SU-DHL-6 (cell line): ENCODE measurements at regions not wholly inside any gene's neighbourhood (a gene's known extent, or its start where the extent isn't known, plus 50 kb on each side); places are given as distances from the start of the nearest gene placed in this dataset.
"Not testable (repeated sequence)": the region's sequence is repeated elsewhere in the genome, so short reads cannot be mapped to it uniquely, and the experiment has no call there.

Source experiments
- H2AFZ ChIP-seq: fragments of 200-600 bp; sonication (generic); 2 replicates; pipeline ENCODE4 v1.6.1; 2014; ENCODE audit warnings: low read depth, mild to moderate bottlenecking, moderate library complexity, mixed read lengths, antibody characterized with exemption, low read length; ENCODE audit not compliant: severe bottlenecking
- H3F3A ChIP-seq: fragments of 200-600 bp; shearing (Covaris generic); 2 replicates; pipeline ENCODE4 v1.6.0; 2016; ENCODE audit warnings: antibody characterized with exemption, mild to moderate bottlenecking; ENCODE audit not compliant: insufficient read depth
- H3K27ac ChIP-seq: fragments of 200-600 bp; sonication (generic); 2 replicates; pipeline ENCODE4 v1.5.1; 2016; ENCODE audit warnings: low read depth, mild to moderate bottlenecking, low read length, moderate library complexity, mixed read lengths
- H3K27me3 ChIP-seq: fragments of 200-600 bp; sonication (generic), shearing (Covaris generic); 2 replicates; pipeline ENCODE4 v1.6.0; 2014; ENCODE audit warnings: mild to moderate bottlenecking, low read length
- H3K36me3 ChIP-seq: fragments of 200-600 bp; sonication (generic); 2 replicates; pipeline ENCODE4 v1.6.1; 2014; ENCODE audit warnings: mild to moderate bottlenecking, low read length, mixed read lengths
- H3K4me2 ChIP-seq: fragments of 300-600, 200-600 bp; shearing (Covaris generic), sonication (generic); 2 replicates; pipeline ENCODE4 v1.6.0; 2014; ENCODE audit warnings: low read length, low read depth, mild to moderate bottlenecking; ENCODE audit not compliant: poor library complexity, severe bottlenecking
- H3K4me3 ChIP-seq: fragments of 200-600 bp; sonication (generic); 2 replicates; pipeline ENCODE4 v1.5.1; 2014; ENCODE audit warnings: antibody characterized with exemption, low read length, mild to moderate bottlenecking, mixed read lengths; ENCODE audit not compliant: insufficient read depth, poor library complexity, severe bottlenecking
- H3K79me2 ChIP-seq: fragments of 200-600 bp; sonication (generic); 2 replicates; pipeline ENCODE4 v1.6.1; 2014; ENCODE audit warnings: mild to moderate bottlenecking, low read length, moderate library complexity; ENCODE audit not compliant: insufficient read depth
- H3K9ac ChIP-seq: fragments of 200-600 bp; sonication (generic); 2 replicates; pipeline ENCODE4 v1.7.0; 2014; ENCODE audit warnings: mild to moderate bottlenecking, low read length
- H3K9me2 ChIP-seq: fragments of 200-600 bp; sonication (generic); replicated peaks from 2 replicates; pipeline ENCODE4 v1.6.1; 2014; ENCODE audit warnings: low read length; ENCODE audit not compliant: insufficient read depth
- H3K9me3 ChIP-seq: fragments of 200-600 bp; sonication (generic); 2 replicates; pipeline ENCODE4 v1.6.1; 2014; ENCODE audit warnings: low read length, mixed read lengths; ENCODE audit not compliant: insufficient read depth
- H4K20me1 ChIP-seq: fragments of 200-600 bp; sonication (generic); 2 replicates; pipeline ENCODE4 v1.6.1; 2014; ENCODE audit warnings: low read depth, mild to moderate bottlenecking, antibody characterized with exemption, low read length, moderate library complexity, mixed read lengths
- EZH2phosphoT487 ChIP-seq: fragments of 200-600 bp; sonication (generic), shearing (Covaris generic); conservative IDR thresholded peaks from 2 replicates; pipeline ENCODE4 v1.6.1; 2018; ENCODE audit warnings: mild to moderate bottlenecking, antibody characterized with exemption, low read length, moderate library complexity, mixed read lengths
- TF ChIP-seq, protein P1 (sequence below): fragments of 200-600 bp; sonication (generic); IDR thresholded peaks from one replicate; pipeline ENCODE4 v1.5.1; 2017; ENCODE audit warnings: antibody characterized with exemption, mild to moderate bottlenecking, low read length, moderate library complexity; ENCODE audit not compliant: insufficient read depth, poor library complexity, severe bottlenecking

DNA sequence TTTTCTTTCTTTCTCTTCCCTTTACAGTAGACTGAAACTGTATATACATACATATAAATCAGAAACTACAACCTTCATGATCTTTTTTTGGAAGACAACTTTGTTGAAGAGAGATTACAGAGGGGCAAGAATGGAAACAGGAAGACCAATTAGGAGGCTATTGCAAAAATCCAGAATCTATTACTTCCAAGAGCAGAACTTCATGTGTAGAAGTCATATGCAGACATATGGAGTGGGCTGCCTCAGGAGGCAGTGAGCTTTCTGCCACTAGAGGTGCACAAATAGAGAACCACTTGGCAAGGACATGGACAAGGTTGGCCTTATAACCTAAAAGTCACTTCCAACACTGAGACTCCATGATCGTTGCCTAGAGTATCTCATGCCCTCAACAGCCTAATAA lies 157.8 kb upstream of the NR4A3 start:
- TF ChIP-seq EZH2phosphoT487 = no peak
- TF ChIP-seq, protein P1, sequence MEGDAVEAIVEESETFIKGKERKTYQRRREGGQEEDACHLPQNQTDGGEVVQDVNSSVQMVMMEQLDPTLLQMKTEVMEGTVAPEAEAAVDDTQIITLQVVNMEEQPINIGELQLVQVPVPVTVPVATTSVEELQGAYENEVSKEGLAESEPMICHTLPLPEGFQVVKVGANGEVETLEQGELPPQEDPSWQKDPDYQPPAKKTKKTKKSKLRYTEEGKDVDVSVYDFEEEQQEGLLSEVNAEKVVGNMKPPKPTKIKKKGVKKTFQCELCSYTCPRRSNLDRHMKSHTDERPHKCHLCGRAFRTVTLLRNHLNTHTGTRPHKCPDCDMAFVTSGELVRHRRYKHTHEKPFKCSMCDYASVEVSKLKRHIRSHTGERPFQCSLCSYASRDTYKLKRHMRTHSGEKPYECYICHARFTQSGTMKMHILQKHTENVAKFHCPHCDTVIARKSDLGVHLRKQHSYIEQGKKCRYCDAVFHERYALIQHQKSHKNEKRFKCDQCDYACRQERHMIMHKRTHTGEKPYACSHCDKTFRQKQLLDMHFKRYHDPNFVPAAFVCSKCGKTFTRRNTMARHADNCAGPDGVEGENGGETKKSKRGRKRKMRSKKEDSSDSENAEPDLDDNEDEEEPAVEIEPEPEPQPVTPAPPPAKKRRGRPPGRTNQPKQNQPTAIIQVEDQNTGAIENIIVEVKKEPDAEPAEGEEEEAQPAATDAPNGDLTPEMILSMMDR = no peak
- H2AFZ ChIP-seq = no peak overlapping the region
- H3F3A ChIP-seq = no peaks in the 10 kb centered on the region
- H3K4me2 ChIP-seq = no peak overlapping the region
- H3K9ac ChIP-seq = no peak overlapping the region
- H4K20me1 ChIP-seq = no peaks in the 10 kb centered on the region
- H3K9me2 ChIP-seq = no peaks in the 10 kb centered on the region
- no peak overlapping the region for H3K27ac ChIP-seq
- no peaks in the 10 kb centered on the region for H3K79me2 ChIP-seq
- no peaks in the 10 kb centered on the region for H3K27me3 ChIP-seq
- no peaks in the 10 kb centered on the region for H3K36me3 ChIP-seq
- no peaks in the 10 kb centered on the region for H3K9me3 ChIP-seq
- no peak overlapping the region for H3K4me3 ChIP-seq

DNA sequence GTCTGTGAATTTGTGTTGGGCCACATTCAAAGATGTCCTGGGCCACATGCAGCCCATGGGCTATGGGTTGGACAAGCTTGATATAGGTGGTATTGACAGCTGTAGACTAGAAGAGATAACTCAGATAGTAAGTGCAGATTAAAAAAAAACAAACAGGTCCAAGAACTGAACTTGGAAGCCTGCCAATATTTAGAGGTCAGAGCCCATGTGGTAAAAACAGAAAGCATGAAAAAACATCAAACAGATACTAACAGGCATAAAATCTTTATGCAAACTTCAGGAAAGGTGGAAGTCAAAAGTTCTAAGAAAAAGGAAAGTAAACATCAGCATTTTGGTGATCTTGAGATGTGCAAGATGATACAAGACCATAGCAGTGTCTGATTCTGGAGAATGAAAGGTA lies 155.1 kb upstream of the NR4A3 start:
- no peak for TF ChIP-seq EZH2phosphoT487
- TF ChIP-seq, protein P1 = no peak

DNA sequence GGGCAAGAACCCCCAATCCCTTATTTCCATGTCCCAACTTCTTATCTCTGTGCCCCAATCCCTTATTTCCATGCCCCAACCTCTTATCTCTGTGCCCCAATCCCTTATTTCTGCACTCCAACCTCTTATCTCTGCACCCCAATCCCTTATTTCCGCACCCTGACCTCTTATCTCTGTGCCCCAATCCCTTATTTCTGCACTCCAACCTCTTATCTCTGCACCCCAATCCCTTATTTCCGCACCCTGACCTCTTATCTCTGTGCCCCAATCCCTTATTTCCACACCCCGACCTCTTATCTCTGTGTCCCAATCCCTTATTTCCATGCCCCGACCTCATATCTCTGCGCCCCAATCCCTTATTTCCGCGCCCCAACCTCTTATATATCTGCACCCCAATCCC lies 150.8 kb upstream of the NR4A3 start:
- not testable (repeated sequence) for H3K9ac ChIP-seq, H3K79me2 ChIP-seq, H3K4me3 ChIP-seq, H3K4me2 ChIP-seq, H2AFZ ChIP-seq, H3K27me3 ChIP-seq, H3K9me2 ChIP-seq, H3K9me3 ChIP-seq, H3F3A ChIP-seq, H4K20me1 ChIP-seq, H3K27ac ChIP-seq, H3K36me3 ChIP-seq

More for the DNA sequence above, 155.1 kb upstream of the NR4A3 start:
- Histone ChIP-seq H3K9me3 (no peaks in the 10 kb centered on the region), H2AFZ (no peak overlapping the region), H3K9me2 (no peaks in the 10 kb centered on the region), H3K4me3 (no peak overlapping the region), H3K27me3 (no peaks in the 10 kb centered on the region), H4K20me1 (no peaks in the 10 kb centered on the region), H3K79me2 (no peaks in the 10 kb centered on the region), H3K36me3 (no peaks in the 10 kb centered on the region), H3K27ac (no peak overlapping the region), H3K9ac (no peak overlapping the region), H3K4me2 (no peak overlapping the region), H3F3A (no peaks in the 10 kb centered on the region)

DNA sequence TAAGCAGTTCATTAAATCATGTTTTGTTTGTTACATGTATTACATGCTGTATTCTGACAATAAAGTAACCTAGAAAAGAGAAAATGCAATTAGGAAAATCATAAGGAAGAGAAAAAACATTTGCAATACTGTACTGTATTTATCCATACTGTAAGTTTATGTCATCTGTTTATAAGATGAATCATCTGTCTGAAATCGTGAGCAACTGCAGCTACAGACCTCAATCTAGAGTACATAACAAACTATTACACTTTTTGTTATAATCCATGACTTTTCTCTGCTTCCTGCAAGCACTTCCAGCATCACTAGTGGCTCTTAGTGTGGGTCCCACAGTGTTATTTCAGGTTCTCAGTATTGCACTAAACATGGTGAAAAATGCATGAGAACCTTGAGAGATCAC lies 144.4 kb upstream of the NR4A3 start:
- Histone ChIP-seq H3K79me2 (no peaks in the 10 kb centered on the region), H4K20me1 (no peaks in the 10 kb centered on the region), H3K27ac (no peak overlapping the region), H3K4me2 (no peak overlapping the region), H3K9me3 (0 out of 2 replicates have a peak, but pooled peaks cover 4% of the 10 kb centered on the region), H3K4me3 (no peak overlapping the region), H3K36me3 (0 out of 2 replicates have a peak, but pooled peaks cover 4% of the 10 kb centered on the region), H3F3A (no peaks in the 10 kb centered on the region), H3K27me3 (no peaks in the 10 kb centered on the region), H3K9me2 (no peaks in the 10 kb centered on the region), H3K9ac (no peak overlapping the region), H2AFZ (no peak overlapping the region)
- TF ChIP-seq EZH2phosphoT487 = no peak
- TF ChIP-seq, protein P1 = no peak
